Thyroid gland (tissue), 4 donors: ENCODE measurements at regions not wholly inside any gene's neighbourhood (a gene's known extent, or its start where the extent isn't known, plus 50 kb on each side); places are given as distances from the start of the nearest gene placed in this dataset.

ENCODE experiments used
- POLR2A ChIP-seq, 2 donors: fragments of 450-650 bp; IDR thresholded peaks; one replicate each; pipeline ENCODE4 v1.6.1; 2017; ENCODE audit warnings: antibody characterized with exemption in 2 of 2, mild to moderate bottlenecking in 2 of 2, moderate library complexity in 1 of 2
- TF ChIP-seq, protein P1 (sequence below), 6 experiments: fragments of 200-600 bp in 3 of 6; fragments of 450-650 bp in 3 of 6; sonication (generic) in 3 of 6; IDR thresholded peaks; one replicate each; pipeline ENCODE4 v1.5.1; 2016 to 2019; ENCODE audit warnings: antibody characterized with exemption in 6 of 6, mild to moderate bottlenecking in 2 of 6, inconsistent platforms in 1 of 6, moderate library complexity in 1 of 6

DNA sequence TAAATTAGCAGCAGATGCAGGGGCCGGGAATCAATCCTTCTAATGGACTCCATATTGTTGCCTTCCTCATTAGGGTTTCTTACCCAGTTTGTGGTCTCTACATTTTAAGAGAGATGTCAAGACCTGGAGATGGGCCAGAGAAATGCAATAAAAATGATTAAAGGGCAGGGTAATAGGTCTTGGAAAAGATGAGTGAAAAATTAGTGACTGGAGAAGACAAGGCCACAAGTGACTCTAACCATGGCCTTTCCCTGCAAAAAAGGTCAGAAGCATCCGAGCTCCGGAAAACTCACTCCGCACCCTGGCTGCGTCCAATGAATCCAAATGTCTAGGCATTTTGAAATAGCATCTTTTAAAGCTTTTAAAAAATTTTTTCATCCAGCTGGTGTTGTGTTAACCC is 152.8 kb downstream of the ARRDC4 start:
- TF ChIP-seq, protein P1, sequence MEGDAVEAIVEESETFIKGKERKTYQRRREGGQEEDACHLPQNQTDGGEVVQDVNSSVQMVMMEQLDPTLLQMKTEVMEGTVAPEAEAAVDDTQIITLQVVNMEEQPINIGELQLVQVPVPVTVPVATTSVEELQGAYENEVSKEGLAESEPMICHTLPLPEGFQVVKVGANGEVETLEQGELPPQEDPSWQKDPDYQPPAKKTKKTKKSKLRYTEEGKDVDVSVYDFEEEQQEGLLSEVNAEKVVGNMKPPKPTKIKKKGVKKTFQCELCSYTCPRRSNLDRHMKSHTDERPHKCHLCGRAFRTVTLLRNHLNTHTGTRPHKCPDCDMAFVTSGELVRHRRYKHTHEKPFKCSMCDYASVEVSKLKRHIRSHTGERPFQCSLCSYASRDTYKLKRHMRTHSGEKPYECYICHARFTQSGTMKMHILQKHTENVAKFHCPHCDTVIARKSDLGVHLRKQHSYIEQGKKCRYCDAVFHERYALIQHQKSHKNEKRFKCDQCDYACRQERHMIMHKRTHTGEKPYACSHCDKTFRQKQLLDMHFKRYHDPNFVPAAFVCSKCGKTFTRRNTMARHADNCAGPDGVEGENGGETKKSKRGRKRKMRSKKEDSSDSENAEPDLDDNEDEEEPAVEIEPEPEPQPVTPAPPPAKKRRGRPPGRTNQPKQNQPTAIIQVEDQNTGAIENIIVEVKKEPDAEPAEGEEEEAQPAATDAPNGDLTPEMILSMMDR (IDR thresholded peaks at IDR 0.05) = no peak
- no peak for TF ChIP-seq POLR2A (IDR thresholded peaks at IDR 0.05)
